Fibroblast of skin of right biceps (primary cell): ENCODE measurements at regions not wholly inside any gene's neighbourhood (a gene's known extent, or its start where the extent isn't known, plus 50 kb on each side); places are given as distances from the start of the nearest gene placed in this dataset.

ENCODE experiments used
- DNase-seq: peaks from one replicate; pipeline ENCODE4 v3.0.0-alpha.2; 2013

GRCh38 chr5:117255211-117256027 lies 680.8 kb upstream of the SEMA6A start:
- DNase-seq = no peak

DNA sequence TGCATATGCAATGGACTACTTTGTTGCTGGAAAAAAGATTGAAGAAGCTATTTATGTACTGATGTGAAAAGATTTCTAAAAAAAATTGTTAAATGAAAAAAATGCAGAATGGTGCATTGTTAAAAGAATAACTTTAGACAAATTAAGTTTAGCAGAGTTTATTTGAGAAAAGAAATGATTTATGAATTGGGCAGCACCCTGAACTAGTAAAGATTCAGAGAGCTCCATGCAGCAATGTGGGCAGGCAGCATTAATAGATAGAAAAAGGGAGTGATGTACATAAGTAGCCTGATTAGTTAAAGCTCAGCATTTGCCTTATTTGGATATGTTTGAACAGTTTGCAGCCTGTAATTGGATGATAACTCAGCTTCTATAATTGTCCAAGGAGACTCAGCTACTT lies 677.9 kb upstream of the SEMA6A start:
- no peak for DNase-seq

- DNase-seq = no peak
These were observed 674.6 kb upstream of the SEMA6A start for GRCh38 chr5:117249086-117249815.

DNA sequence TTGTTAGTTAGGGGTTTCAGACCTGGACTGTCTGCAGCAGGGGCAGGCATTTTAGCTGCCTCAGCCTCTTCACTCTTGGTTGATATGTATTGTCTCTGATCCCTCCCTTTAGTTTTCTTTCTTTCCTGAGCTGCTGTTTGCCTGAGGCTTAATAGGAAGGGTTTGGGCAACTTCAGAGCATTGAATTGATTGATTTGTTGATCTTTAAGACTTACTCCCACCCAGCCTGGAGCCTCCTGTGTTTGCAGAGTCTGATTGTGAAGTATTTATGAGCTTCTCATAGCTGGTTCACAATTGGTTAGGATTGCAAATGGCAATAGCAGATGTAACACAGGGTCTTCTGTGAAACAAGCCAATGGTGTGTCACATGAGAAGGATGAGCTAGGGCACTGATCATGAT lies 671.8 kb upstream of the SEMA6A start:
- DNase-seq = no peak

DNA sequence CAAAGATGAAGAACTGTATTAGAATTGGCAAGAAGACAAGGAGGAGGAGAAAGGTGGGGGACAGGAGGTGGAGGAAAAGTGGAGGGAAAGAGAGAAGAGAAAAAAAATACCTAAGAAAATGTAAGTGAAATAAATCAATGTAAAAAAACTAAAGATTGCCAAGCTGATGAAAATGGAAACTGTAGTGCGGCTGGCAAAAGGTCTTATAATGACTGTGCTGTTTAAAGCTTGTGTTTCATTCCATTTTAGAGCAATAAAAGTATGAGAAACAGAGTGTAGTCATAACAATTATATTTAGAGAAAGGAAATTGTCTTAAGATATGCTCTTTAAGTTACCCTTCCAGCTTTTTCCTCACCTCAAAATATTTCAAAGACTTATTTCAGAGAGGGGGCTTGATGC lies 670.5 kb upstream of the SEMA6A start:
- no peak for DNase-seq

- no peak for DNase-seq
These were observed 667.4 kb upstream of the SEMA6A start for GRCh38 chr5:117242028-117242427.

- no peak for DNase-seq
These were observed 662.3 kb upstream of the SEMA6A start for GRCh38 chr5:117236941-117237340.

GRCh38 chr5:117235786-117236185 lies 661.2 kb upstream of the SEMA6A start:
- no peak for DNase-seq

DNA sequence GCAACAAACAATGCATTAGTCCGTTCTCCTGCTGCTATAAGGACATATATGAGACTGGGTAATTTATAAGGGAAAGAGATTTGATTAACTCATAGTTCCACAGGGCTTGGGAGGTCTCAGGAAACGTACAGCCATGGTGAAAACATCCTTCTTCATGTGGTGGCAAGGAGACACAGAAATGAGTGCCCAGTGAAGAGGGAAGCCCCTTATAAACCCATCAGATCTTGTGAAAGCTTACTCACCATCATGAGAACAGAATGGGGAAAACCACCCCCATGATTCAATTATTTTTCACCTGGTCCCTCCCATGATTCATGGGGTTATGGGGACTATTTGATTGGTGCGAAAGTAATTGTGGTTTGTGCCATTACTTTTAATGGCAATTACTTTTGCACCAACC lies 655.8 kb upstream of the SEMA6A start:
- no peak for DNase-seq

GRCh38 chr5:117220730-117221129 lies 646.1 kb upstream of the SEMA6A start:
- peak; percentile 4 for DNase-seq

DNA sequence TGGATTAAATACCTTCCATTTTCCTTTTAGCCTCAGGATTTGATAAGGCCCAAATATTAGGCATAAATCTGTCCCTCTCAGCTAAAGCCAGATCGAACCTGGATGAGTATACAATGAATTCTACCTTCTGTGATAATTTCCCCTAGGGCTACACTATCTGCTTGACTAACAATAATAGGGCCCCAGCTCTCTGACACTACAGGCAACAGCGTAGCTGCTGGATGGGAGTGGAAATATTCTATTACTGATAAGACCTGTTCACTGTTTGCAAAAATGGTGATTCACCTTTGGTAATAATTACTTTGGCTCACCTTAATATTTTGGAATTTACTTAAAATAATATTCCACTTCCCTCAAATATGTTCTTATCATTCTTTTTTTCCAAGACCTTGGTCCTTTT lies 644.2 kb upstream of the SEMA6A start:
- DNase-seq = no peak

DNA sequence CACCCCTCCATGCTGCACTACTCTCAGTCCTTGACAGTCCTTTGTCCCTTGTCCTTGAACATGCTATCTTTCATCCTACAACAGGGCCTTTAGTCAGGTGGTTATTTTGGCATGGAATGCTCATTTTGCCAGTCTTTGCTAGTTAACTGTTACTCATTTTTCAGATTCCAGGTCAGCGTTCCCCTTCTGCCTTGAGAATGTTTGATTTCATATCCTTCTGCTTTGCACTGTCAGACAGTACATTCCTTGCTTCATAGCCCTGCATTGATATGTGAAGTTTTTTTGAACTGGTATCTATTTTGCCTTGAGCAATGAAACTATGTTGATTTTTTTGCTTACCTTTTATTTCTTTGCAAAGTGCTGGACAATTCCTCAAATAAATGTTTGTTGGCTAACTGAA lies 638.2 kb upstream of the SEMA6A start:
- DNase-seq = no peak

DNA sequence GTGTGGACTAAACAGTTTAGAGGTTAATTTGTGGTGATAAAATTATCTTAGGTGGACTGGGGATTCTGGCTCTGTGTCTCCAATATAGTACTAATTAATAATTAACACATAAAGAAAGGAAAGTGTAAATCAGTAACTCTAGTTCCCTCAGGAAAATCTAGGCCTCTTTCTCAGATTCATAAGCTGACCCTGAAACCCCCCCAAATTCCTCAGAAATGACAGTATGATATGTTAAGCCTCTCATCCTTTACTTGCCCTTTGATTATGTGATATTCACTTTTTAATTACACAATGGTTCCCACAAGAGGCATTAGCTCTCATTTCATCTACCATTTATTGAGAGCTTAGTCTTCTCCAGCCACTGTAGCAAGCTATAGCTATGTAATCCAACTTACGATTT lies 636.2 kb upstream of the SEMA6A start:
- no peak for DNase-seq

DNA sequence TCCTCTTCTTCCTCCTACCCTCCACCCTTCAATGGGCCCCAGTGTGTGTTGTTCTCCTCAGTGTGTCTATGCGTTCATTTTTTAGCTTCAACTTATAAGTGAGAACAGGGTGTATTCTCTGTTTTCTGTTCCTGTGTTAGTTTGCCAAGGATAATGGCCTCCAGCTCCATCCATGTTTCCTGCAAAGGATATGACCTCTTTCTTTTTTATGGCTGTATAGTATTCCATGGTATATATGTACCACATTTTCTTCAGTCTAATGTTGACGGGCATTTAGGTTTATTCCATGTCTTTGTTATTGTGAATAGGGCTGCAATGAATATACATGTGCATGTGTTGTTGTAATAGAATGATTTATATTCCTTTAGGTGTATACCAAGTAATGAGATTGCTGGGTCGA lies 634.9 kb upstream of the SEMA6A start:
- no peak for DNase-seq

GRCh38 chr5:117207088-117207668 lies 632.6 kb upstream of the SEMA6A start:
- DNase-seq = no peak

DNA sequence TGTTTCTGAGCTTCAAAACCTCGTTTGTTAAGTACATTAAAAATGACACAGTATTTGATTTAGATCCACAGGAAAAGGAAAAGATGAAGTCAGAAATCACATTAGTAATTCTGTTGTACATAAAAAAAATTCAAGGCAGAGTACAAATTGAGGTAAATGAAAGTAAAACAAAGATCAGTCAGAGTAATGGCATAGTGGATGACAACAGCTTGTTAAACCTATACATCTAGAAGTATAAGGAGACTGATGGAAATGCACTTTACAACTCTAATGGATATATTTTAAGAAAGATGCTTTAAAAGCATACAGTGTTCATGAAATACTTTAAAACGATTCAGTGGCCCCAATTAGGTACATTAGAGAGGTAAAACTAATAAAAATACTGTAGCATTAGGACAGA lies 631.3 kb upstream of the SEMA6A start:
- DNase-seq = no peak

DNA sequence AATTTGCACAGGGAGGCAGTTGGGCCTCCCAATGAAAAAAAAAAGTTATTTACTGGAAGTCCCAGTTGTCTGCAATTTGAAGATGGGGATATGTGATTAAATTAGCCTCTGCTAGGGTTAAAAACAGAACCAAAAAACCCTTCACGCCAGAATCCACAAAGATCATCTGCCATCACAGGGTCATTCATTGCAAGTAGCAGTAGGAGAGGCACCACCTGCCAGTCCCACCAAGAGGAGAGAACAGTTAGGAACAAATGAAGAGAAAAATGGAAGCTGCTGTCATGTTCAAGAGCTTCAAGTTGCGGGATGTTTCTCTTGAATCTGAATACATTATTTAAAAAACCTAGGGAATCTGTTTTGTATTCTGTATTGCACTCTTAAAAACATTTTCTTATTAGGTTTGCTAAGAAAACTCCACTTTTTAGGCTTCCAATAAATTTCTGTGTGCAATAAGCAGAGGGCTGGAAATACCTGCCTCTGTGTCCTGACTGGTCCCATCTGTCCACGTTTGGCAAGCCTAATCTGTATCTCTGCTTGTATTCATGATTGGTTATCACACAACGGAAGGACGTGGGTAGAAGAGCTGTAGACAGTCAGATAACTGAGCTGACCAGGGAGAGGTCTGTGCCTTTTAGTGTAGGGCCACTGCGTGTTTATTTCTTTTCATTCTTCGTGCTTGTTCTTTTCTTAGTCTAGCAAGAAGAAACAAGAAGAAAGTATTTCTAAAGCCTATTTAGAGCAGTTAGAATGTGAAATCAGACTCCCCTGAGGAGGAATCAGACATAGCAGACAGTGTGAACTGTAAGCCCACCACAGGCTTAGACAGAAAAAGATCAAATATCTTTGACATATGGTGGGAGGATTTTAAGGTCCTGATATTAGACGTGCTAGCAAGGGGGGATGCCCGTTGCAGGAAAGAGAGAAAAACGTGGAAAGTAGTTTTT lies 630.6 kb upstream of the SEMA6A start:
- no peak for DNase-seq

GRCh38 chr5:117204404-117204803 lies 629.8 kb upstream of the SEMA6A start:
- no peak for DNase-seq

- DNase-seq = no peak
These were observed 629.0 kb upstream of the SEMA6A start for GRCh38 chr5:117203584-117203983.

DNA sequence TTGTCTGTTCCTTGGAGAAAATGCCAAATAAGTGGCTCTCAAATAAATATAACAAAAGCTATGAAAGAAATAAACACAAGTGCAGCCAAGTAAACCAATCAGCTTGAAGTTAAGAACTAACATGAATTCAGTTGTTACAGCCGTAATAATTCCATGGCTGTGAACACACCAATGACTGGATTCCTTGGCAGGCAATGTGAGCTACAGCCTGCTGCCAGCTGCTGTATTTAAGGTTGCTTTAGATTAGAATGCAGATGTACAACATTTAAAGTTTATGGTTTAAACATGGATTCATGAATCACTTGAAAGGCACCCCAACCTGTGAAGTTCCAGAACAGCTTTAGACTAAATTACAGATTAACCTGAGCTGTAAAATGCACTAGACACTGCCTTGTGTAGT lies 626.4 kb upstream of the SEMA6A start:
- DNase-seq = no peak

- DNase-seq = no peak
These were observed 620.5 kb upstream of the SEMA6A start for GRCh38 chr5:117195076-117195475.

GRCh38 chr5:117191251-117191650 lies 616.6 kb upstream of the SEMA6A start:
- DNase-seq = no peak

DNA sequence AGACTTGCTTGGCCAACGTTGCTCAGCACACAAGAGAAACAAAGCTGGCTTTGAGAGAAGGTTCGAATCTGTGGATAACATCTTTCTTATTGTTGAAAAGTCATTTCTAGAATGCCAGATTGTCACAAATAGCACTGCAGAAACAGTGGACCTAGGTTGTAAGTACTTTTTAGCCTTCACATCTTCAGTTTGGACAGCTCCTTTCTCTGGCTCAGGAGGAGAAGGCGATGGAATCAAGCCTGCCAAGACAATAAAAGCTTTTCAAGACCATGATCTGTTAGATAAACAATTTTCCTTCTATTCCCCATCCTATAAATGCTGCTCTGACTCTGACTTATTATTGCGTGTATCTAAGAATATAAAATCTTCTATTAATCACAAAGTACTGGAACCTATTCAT lies 615.2 kb upstream of the SEMA6A start:
- no peak for DNase-seq
